Kidney (tissue), 13 donors: ENCODE measurements at regions not wholly inside any gene's neighbourhood (a gene's known extent, or its start where the extent isn't known, plus 50 kb on each side); places are given as distances from the start of the nearest gene placed in this dataset.

Experiments used
- DNase-seq, 5 donors: peaks; one replicate each; pipeline ENCODE4 v3.0.0-alpha.2; 2013 to 2020
- FAIRE-seq: peaks from 2 replicates; lab custom pipeline; 2012; peaks lifted over from hg19 to GRCh38; lab: Jason Lieb, UNC
- H3K27ac ChIP-seq, 2 donors: one replicate each; pipeline ENCODE4 v1.7.0; 2013; ENCODE audit warnings: low read depth in 2 of 2, low read length in 2 of 2, inconsistent platforms in 1 of 2
- H3K27me3 ChIP-seq: one replicate; pipeline ENCODE4 v1.7.1; 2013; ENCODE audit warnings: low read length, inconsistent platforms; ENCODE audit not compliant: control insufficient read depth, insufficient read depth
- H3K36me3 ChIP-seq, 3 donors: one replicate each; pipeline versions ENCODE4 v1.7.0 to v1.7.1; 2013; ENCODE audit warnings: low read length in 3 of 3, control low read depth in 1 of 3, inconsistent platforms in 1 of 3; ENCODE audit not compliant: insufficient read depth in 3 of 3, control insufficient read depth in 2 of 3
- H3K4me1 ChIP-seq, 3 donors: one replicate each; pipeline versions ENCODE4 v1.7.0 to v1.7.1; 2013; ENCODE audit warnings: low read length in 3 of 3, inconsistent platforms in 1 of 3, low read depth in 1 of 3; ENCODE audit not compliant: control insufficient read depth in 2 of 3, insufficient read depth in 2 of 3
- H3K4me3 ChIP-seq, 3 donors: one replicate each; pipeline versions ENCODE4 v1.7.0 to v1.8.1; 2013; ENCODE audit warnings: low read length in 3 of 3, control low read depth in 1 of 3, inconsistent platforms in 1 of 3
- H3K9ac ChIP-seq, 3 donors: one replicate each; pipeline versions ENCODE4 v1.7.0 to v1.7.1; 2013; ENCODE audit warnings: low read length in 3 of 3, control low read depth in 1 of 3, inconsistent platforms in 1 of 3
- H3K9me3 ChIP-seq, 3 donors: one replicate each; pipeline versions ENCODE4 v1.7.0 to v1.7.1; 2013; ENCODE audit warnings: low read length in 3 of 3, control low read depth in 1 of 3, inconsistent platforms in 1 of 3; ENCODE audit not compliant: control insufficient read depth in 2 of 3, insufficient read depth in 1 of 3
- intact Hi-C: fragments of 100-400 bp; cut with DNase I; formaldehyde crosslinking; loops from one replicate; pipeline ENCODE4 v1.11.1; 2022
- TF ChIP-seq, protein P1 (sequence below): IDR thresholded peaks from 3 replicates; pipeline ENCODE4 v1.5.1; 2012; ENCODE audit warnings: mild to moderate bottlenecking, moderate library complexity, borderline replicate concordance; ENCODE audit not compliant: insufficient read depth; ENCODE audit errors: extremely low read depth
- donor health status: control.
- donor health status: control.
- donor health status: control.
- donor health status: control.
- donor health status: control.
- donor health status: DM: yes; HTN: yes; CAD: no.
- donor health status: Normal renal cell carcinoma (clear cell type).

DNA sequence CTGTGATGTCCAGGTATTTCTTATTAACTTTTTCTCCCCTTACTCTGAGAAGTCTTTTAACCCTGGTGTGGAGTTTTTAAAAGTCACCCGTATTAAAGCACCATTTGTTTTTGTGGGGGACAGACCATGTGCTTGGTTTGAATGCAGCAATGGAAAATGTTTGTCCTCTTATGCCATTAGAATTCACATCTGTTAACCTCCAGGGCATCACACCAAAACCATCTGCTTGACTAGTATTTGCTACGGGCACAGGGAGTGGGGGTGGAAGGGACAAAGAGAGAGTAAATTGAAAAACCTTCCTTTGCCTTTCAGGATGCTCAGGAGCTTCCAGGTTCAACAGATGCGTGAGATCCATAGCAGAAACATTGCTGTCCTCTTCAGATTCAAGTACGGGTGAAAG lies 61.4 kb upstream of the GOLGA8B start:
- Histone ChIP-seq H3K4me3 (no peak overlapping the region), H3K36me3 (no peaks in the 10 kb centered on the region), H3K27ac (no peak overlapping the region), H3K9ac (no peak overlapping the region), H3K27me3 (no peaks in the 10 kb centered on the region), H3K4me1 (no peaks in the 10 kb centered on the region), H3K9me3 (no peaks in the 10 kb centered on the region)
- intact Hi-C loops = no loop called here
- FAIRE-seq (no peak), DNase-seq (no peak)
- TF ChIP-seq, protein P1, sequence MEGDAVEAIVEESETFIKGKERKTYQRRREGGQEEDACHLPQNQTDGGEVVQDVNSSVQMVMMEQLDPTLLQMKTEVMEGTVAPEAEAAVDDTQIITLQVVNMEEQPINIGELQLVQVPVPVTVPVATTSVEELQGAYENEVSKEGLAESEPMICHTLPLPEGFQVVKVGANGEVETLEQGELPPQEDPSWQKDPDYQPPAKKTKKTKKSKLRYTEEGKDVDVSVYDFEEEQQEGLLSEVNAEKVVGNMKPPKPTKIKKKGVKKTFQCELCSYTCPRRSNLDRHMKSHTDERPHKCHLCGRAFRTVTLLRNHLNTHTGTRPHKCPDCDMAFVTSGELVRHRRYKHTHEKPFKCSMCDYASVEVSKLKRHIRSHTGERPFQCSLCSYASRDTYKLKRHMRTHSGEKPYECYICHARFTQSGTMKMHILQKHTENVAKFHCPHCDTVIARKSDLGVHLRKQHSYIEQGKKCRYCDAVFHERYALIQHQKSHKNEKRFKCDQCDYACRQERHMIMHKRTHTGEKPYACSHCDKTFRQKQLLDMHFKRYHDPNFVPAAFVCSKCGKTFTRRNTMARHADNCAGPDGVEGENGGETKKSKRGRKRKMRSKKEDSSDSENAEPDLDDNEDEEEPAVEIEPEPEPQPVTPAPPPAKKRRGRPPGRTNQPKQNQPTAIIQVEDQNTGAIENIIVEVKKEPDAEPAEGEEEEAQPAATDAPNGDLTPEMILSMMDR = no peak

DNA sequence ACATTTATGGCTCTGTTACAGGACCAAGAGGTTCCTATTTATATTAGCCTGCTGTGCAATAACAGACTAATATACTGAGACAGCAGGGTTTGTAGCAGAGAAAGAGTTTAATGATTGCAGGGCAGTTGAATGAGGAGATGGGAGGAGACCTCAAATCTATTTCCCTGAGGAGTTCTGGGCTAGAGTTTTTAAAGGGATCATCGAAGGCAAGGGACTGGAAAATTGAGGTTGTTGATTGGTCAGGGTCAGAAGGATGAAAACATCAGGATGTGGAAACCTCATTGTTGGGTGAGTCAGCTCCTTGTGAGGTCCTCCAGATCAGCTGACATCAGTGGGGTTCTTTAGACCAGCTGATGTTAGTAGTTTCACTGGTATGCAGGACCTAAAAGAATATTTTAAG lies 60.6 kb upstream of the GOLGA8B start:
- Histone ChIP-seq H3K9ac (no peak overlapping the region), H3K4me3 (no peak overlapping the region), H3K36me3 (no peaks in the 10 kb centered on the region), H3K27ac (no peak overlapping the region), H3K9me3 (no peaks in the 10 kb centered on the region), H3K27me3 (no peaks in the 10 kb centered on the region), H3K4me1 (no peaks in the 10 kb centered on the region)
- TF ChIP-seq, protein P1 = no peak
- intact Hi-C loops = no loop called here
- DNase-seq (no peak), FAIRE-seq (no peak)

DNA sequence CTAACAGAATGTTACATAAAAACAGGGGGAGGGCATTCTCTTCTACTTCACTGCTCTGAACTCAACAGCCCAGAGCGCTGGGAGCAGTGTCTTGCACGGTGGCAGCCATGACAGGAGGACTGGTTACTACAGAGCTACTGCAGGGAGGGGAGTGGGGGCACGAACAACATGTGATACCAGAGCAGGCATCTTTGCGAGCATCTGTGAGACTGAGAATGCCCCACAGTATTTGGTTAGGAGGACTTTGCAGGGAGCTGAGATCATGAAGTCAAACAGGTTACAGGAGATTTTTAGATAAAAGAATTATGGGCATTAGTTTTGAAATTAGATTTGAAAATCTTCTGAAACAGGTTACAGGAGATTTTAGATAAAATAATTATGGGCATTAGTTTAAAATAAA lies 58.8 kb upstream of the GOLGA8B start:
- Histone ChIP-seq H3K27ac (no peak overlapping the region), H3K4me3 (no peak overlapping the region), H3K4me1 (no peaks in the 10 kb centered on the region), H3K9ac (no peak overlapping the region), H3K27me3 (no peaks in the 10 kb centered on the region), H3K9me3 (no peaks in the 10 kb centered on the region), H3K36me3 (no peaks in the 10 kb centered on the region)
- DNase-seq = peak in 4 of 5 donors; percentile 34 to 57 (median 42)
- no peak for FAIRE-seq
- intact Hi-C loops = no loop called here
- TF ChIP-seq, protein P1 = no peak

DNA sequence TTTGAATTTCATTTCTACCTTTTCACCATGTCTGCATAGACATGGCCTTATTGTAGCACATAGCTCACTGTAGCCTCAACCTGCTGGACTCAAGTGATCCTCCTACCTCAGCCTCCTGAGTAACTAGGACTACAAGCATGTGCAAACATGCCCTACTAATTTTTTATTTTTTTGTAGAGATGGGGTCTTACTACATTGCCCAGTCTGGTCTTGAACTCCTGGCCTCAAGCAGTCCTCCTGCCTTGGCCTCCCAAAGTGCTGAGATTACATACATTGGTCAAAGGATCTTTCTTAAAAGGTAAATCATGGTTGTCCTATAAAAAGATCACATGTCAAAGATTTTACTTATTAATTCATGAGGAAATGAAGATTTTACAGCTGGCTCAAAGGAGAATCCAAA lies 57.2 kb upstream of the GOLGA8B start:
- Histone ChIP-seq H3K27ac (no peak overlapping the region), H3K4me3 (no peak overlapping the region), H3K27me3 (no peaks in the 10 kb centered on the region), H3K9ac (no peak overlapping the region), H3K36me3 (no peaks in the 10 kb centered on the region), H3K9me3 (no peaks in the 10 kb centered on the region), H3K4me1 (no peaks in the 10 kb centered on the region)
- FAIRE-seq (no peak), DNase-seq (no peak)
- intact Hi-C loops = no loop called here
- TF ChIP-seq, protein P1 = no peak
